Stimulated activated CD8-positive, alpha-beta memory T cell treated with anti-CD3 and anti-CD28 coated beads, Interleukin-4, amount 100 ng/mL, for 48 hours (primary cell): ENCODE measurements at regions not wholly inside any gene's neighbourhood (a gene's known extent, or its start where the extent isn't known, plus 50 kb on each side); places are given as distances from the start of the nearest gene placed in this dataset.

Experiments
- DNase-seq: peaks from one replicate; pipeline ENCODE4 v3.0.0-alpha.2; 2020

GRCh38 chr5:141800617-141801016, 77.6 kb downstream of the PCDH1 start:
- no peak for DNase-seq

GRCh38 chr5:141799507-141800167, 78.6 kb downstream of the PCDH1 start:
- DNase-seq: no peak

DNA sequence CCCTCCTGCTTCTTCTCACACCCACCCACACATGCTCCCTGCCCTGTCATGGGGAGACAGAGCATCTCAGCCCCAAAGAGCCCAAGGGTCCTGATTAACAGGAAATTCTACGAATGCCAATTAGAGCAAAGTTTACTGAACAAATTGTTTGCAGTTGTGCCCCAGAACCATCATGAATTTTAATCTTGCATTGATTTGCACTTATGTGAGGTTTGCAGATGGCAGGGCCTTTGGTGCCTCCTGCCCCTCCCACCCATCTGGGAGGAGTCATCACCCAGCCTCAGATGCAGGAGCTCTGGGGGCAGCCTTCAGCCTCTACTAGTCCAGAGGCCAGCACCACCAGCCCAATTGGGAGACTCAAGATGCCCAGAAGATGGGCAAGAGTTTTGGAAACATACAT, 80.8 kb downstream of the PCDH1 start:
- no peak for DNase-seq

DNA sequence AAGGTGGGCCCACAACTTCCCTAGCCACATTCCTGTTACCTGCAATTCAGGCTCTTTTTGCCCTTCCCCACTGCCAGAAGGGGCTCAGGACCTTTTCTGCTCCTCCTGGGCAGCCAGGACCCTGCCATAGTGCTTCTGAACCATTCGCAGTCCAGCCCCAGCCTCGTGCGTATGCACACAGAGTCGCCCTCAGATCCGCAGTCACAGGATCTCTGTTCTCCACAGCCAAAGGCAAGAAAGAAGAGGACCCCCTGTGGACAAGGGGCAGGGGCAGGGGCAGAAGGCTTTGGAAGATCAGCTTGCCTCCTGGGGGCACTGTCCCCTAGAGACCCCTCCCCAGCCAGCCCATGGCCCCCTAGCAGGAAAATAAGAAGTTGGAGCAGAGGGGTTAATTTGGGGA, 82.8 kb downstream of the PCDH1 start:
- no peak for DNase-seq

- DNase-seq: no peak
These were observed 84.3 kb downstream of the PCDH1 start for GRCh38 chr5:141793881-141794280.

DNA sequence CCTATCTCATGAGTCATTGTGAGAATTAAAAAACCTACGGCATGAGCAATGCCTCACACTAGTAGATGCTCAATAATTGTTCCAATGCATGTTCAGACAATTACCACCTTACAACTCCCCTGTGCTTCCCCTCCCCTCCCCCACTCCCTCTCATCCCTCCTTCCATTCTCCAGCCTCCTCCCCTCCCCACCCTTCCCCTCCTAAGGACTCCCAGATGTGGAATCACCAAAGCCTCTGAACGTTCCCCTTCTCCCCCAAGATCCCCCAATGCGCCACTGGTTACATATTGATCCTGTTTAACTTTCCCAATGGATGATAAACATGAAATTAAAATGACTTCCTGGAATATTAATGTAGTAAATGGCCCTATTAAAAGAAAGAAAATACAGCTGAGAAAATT, 84.8 kb downstream of the PCDH1 start:
- DNase-seq: no peak

DNA sequence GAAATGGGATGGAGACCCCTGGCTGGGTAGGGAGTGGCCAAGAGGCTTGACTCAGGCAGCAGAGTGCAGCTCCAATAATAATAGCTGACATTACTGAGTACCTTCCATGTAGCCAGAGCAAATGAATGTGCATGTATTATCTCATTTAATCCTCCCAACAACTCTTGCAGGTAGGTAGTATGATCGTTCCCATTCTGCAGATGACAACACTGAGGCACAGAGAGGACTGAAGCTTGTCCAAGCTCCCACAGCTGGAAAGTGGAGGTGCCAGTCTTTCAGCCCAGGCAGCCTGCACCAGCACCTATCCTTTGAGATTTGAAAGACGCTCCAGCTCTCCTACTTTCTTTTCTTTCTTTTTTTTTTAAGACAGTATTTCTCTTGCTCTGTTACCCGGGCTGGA, 87.6 kb downstream of the PCDH1 start:
- no peak for DNase-seq

- DNase-seq: no peak
These were observed 88.9 kb downstream of the PCDH1 start for GRCh38 chr5:141789330-141789729.

- DNase-seq: no peak
These were observed 89.8 kb downstream of the PCDH1 start for GRCh38 chr5:141788296-141788970.

GRCh38 chr5:141787376-141787775, 90.8 kb downstream of the PCDH1 start:
- DNase-seq: no peak

GRCh38 chr5:141786700-141787099, 91.5 kb downstream of the PCDH1 start:
- DNase-seq: no peak

DNA sequence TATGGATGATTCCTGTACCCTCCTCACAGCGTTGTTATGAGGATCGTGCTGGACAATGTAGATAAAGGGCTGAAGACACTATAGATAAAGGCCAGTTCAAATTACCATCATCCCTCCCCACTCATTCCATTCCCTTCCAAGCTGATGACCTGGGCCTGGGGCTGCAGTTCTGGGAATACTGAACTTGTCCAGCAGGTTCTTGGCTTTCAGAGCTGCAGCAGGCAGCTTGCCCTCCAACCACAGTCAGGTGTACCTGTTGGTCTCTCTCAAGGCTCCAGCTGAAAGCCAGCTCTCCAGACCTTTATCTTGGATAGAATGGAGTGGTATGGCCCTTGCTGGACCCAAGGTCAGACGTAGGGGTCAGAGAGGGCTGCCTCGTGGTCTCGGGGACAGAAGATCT, 92.5 kb downstream of the PCDH1 start:
- no peak for DNase-seq

DNA sequence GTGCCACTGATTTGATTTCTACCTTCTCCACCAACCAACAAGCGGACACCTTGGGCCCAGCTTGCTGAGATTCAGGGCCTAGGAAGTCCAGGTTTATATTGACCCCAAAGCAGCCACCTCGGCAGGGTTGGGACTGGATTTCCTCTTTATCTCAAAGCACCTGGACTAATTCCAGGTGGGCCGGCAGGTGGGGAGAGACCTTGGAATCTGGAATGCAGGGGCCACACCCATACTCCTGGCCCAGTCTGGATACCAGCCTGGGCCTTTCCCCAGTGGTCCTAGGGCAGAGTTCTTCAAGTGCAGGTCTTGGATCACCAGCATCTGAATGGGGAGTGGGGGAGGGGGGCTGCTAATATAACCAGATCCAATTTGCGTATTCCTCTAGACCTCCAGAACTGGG, 93.1 kb downstream of the PCDH1 start:
- no peak for DNase-seq

GRCh38 chr5:141784529-141784928, 93.7 kb downstream of the PCDH1 start:
- DNase-seq: no peak

DNA sequence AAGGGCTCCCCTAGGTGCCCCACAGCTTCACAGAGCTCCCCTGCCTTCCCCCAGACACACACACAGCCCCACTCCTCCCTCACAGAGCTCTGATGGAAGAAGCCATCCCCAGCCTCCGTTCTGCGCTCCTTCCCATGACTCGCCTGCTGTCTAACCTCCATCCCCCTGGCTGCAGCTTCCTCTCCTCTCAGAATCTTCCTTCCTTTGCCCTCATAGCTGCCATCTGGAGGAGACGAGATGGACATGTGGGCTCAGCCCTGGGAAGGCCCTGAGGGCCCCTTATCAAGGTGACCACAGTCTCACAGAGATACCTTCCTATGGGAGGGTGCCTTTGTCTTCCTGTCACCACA, 94.3 kb downstream of the PCDH1 start:
- no peak for DNase-seq

DNA sequence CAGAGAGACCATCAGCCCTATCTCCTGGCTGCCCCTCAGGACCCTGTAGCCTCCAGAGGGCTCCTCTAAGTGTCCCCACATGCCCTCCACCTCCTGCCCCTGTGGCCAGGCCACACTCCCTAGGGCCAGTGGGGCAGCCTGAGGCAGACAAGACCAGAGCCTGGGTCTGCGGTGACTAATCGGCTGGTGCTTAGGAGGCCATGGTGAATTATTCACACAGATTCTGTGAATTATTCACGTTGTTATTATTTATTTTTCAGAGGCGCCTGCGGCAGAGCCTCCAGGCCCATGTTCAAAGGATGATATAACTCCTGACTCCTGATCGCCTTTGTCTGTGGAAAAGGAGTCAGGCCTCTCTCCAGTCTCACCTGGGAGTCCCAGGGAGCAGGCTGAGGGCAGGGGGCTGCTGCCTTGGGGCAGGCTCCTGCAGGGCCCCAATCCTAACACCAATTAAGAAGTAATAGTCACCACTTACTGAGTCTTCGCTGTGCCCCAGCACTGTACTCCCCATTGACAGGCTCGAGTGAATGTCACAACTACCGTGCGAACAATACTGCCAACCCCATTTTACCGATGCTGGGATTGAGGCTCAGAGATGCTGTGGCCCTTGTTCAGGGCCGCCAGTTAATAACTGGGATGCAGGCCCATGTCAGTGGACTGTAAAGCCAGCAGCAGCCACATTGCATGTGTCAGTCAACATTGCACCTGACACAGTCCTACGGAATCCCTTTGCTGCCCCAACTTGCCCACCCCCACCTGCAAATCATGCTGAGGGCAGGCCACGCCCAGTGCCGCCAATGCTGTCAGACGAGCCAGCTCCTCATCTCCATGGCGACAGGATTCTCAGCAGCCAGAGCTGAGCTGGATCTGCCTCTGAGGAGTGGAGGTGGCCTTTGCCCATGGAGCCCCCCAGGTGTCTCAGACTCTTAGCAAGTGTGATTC, 94.9 kb downstream of the PCDH1 start:
- DNase-seq: no peak

DNA sequence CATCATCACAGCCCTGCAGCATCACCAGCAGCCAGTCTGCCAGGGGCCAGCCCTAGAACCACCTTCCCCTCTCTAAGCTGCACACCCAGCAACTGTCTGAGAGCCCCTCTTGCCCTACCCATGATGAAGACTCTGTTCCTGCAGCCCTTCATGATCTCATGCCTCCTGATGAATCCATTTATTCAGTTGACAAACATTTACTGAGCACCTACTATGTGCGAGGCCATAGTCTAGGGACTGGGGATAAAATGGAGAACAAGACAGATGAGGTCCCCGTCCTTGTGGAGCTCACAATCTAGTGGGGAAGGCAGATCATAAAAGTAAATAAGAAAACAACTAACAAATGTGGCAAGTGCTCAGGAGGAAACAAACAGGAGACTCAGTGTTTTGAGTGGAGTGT, 96.3 kb downstream of the PCDH1 start:
- no peak for DNase-seq

- no peak for DNase-seq
These were observed 97.0 kb downstream of the PCDH1 start for GRCh38 chr5:141780952-141781781.

DNA sequence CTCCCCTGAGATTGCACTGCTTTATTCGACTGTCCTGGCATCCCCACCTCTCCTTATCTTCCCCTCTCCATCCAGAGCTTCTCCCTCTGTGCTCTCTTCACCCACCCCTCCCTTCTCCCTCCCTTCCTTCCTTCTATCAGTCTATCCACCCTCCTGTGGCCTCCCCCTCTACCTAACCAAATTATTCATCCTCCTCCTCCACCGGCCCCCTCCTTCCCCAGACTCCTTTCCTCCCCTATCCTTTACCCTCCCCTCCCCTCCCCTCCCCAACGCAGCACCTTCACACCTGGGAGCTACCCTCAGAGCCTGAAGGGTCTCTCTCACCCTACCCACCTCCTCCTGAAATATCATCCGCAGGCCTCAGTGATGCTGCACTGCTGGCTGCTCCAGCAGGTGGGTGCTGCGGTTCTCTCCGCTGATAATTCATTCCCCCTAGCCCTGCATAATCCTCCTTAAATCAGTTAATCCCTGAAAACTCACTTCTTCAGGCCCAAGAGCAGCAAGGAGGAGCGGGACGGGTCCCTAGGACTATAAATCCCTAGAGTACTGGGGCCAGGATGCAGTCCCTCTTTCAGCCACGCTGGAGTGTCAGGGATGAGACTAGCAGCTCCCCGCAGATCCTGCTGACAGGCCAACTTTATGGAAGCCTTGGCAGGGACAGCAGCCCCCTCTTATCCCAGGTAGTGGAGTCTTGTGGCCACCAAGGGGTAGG, 97.8 kb downstream of the PCDH1 start:
- no peak for DNase-seq

- DNase-seq: no peak
These were observed 97.5 kb upstream of the ARAP3 start for GRCh38 chr5:141779503-141779973.

DNA sequence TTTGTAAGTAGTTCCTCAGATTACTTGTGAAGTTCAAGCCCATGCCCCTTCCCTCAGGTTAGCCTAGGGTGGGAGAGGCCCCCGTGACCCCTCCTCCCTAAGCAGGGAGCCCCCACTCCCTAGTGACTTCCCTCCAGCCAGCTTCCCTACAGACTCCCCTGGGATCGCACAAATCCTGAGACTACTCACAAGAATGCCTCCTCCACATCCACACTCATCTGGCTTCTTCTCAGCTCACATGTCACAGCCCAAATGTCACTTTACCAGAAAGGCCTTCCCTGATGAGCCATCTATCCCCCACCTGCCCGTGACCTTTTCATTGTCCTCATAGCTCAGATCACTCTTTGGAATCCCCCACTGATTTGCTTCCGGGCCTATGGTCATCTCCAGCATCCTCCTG, 96.7 kb upstream of the ARAP3 start:
- DNase-seq: no peak

DNA sequence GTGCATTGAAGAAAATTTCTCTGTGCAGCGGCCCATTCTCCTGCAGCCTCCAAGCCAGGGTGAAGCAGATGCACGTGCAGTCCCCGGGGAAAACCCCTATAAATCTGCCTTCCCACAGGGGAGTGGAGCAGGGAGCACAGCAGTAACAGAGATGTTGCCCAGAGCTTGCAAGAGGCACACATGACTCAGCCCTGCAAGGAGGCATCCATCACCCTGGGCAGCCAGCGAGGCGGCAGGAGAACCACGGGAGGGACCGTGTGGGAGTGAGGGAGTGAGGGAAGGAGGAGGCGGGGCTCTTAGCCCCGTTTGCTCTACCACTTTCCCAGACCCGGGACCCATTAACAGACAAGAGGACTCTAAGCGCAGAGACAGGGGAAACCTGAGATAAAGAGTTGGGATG, 96.2 kb upstream of the ARAP3 start:
- DNase-seq: no peak
